HG03064 (cell line): ENCODE measurements at regions not wholly inside any gene's neighbourhood (a gene's known extent, or its start where the extent isn't known, plus 50 kb on each side); places are given as distances from the start of the nearest gene placed in this dataset.

ENCODE experiments used
- ATAC-seq: cut with Tn5 transposase; IDR thresholded peaks from one replicate; pipeline ENCODE4 v1.9.1; 2021; ENCODE audit warnings: low read depth; ENCODE audit not compliant: unreplicated experiment

- ATAC-seq: no peak
These were observed 83.7 kb upstream of the THBS1 start for GRCh38 chr15:39497016-39497758.

- ATAC-seq: no peak
These were observed 82.9 kb upstream of the THBS1 start for GRCh38 chr15:39497759-39498565.

- ATAC-seq: no peak
These were observed 82.2 kb upstream of the THBS1 start for GRCh38 chr15:39498629-39499028.

- no peak for ATAC-seq
These were observed 81.8 kb upstream of the THBS1 start for GRCh38 chr15:39499042-39499441.

- no peak for ATAC-seq
These were observed 81.2 kb upstream of the THBS1 start for GRCh38 chr15:39499681-39500080.

GRCh38 chr15:39501366-39502081 lies 79.4 kb upstream of the THBS1 start:
- no peak for ATAC-seq

GRCh38 chr15:39502082-39502447 lies 78.8 kb upstream of the THBS1 start:
- ATAC-seq: no peak

- ATAC-seq: no peak
These were observed 78.2 kb upstream of the THBS1 start for GRCh38 chr15:39502611-39503195.

- ATAC-seq: no peak
These were observed 77.4 kb upstream of the THBS1 start for GRCh38 chr15:39503526-39503925.

GRCh38 chr15:39504808-39505207 lies 76.1 kb upstream of the THBS1 start:
- ATAC-seq: no peak

GRCh38 chr15:39506146-39506545 lies 74.7 kb upstream of the THBS1 start:
- ATAC-seq: no peak

- no peak for ATAC-seq
These were observed 72.3 kb upstream of the THBS1 start for GRCh38 chr15:39508536-39508935.

GRCh38 chr15:39510001-39510701 lies 70.7 kb upstream of the THBS1 start:
- no peak for ATAC-seq

GRCh38 chr15:39511000-39511915 lies 69.6 kb upstream of the THBS1 start:
- ATAC-seq: no peak

GRCh38 chr15:39511916-39512260 lies 69.0 kb upstream of the THBS1 start:
- no peak for ATAC-seq

- no peak for ATAC-seq
These were observed 68.2 kb upstream of the THBS1 start for GRCh38 chr15:39512643-39513042.

- no peak for ATAC-seq
These were observed 66.9 kb upstream of the THBS1 start for GRCh38 chr15:39513936-39514335.

- ATAC-seq: no peak
These were observed 65.9 kb upstream of the THBS1 start for GRCh38 chr15:39514933-39515332.

- ATAC-seq: no peak
These were observed 65.1 kb upstream of the THBS1 start for GRCh38 chr15:39515765-39516164.
